ENCODE measurements at regions not wholly inside any gene's neighbourhood (a gene's known extent, or its start where the extent isn't known, plus 50 kb on each side); places are given as distances from the start of the nearest gene placed in this dataset.

- DNase-seq (ENCODE audit: low read depth in 1 of 2, low spot score in 1 of 2), result no peak
These were observed 229.2 kb downstream of the PTTG2 start for GRCh38 chr4:38189445-38189844.

- no peak for DNase-seq (ENCODE audit: low read depth in 1 of 2, low spot score in 1 of 2)
These were observed 230.6 kb downstream of the PTTG2 start for GRCh38 chr4:38190717-38191178.

GRCh38 chr4:38192516-38192915 lies 232.3 kb downstream of the PTTG2 start:
- no peak for DNase-seq (ENCODE audit: low read depth in 1 of 2, low spot score in 1 of 2)

GRCh38 chr4:38193236-38193863 lies 233.2 kb downstream of the PTTG2 start:
- no peak for DNase-seq (ENCODE audit: low read depth in 1 of 2, low spot score in 1 of 2)

GRCh38 chr4:38194047-38194602 lies 233.9 kb downstream of the PTTG2 start:
- DNase-seq (ENCODE audit: low read depth in 1 of 2, low spot score in 1 of 2), result no peak

GRCh38 chr4:38195486-38195885 lies 235.3 kb downstream of the PTTG2 start:
- no peak for DNase-seq (ENCODE audit: low read depth in 1 of 2, low spot score in 1 of 2)

- no peak for DNase-seq (ENCODE audit: low read depth in 1 of 2, low spot score in 1 of 2)
These were observed 235.7 kb downstream of the PTTG2 start for GRCh38 chr4:38195911-38196310.

- no peak for DNase-seq (ENCODE audit: low read depth in 1 of 2, low spot score in 1 of 2)
These were observed 242.0 kb downstream of the PTTG2 start for GRCh38 chr4:38202242-38202641.

GRCh38 chr4:38203609-38204008 lies 243.4 kb downstream of the PTTG2 start:
- DNase-seq (ENCODE audit: low read depth in 1 of 2, low spot score in 1 of 2), result no peak

- DNase-seq (ENCODE audit: low read depth in 1 of 2, low spot score in 1 of 2), result no peak
These were observed 244.3 kb downstream of the PTTG2 start for GRCh38 chr4:38204339-38205035.

- DNase-seq (ENCODE audit: low read depth in 1 of 2, low spot score in 1 of 2), result no peak
These were observed 245.1 kb downstream of the PTTG2 start for GRCh38 chr4:38205261-38205660.

- no peak for DNase-seq (ENCODE audit: low read depth in 1 of 2, low spot score in 1 of 2)
These were observed 246.9 kb downstream of the PTTG2 start for GRCh38 chr4:38207110-38207457.

GRCh38 chr4:38209654-38210053 lies 249.5 kb downstream of the PTTG2 start:
- DNase-seq (ENCODE audit: low read depth in 1 of 2, low spot score in 1 of 2), result no peak

- no peak for DNase-seq (ENCODE audit: low read depth in 1 of 2, low spot score in 1 of 2)
These were observed 250.4 kb downstream of the PTTG2 start for GRCh38 chr4:38210396-38211114.

- DNase-seq (ENCODE audit: low read depth in 1 of 2, low spot score in 1 of 2), result no peak
These were observed 251.7 kb downstream of the PTTG2 start for GRCh38 chr4:38211885-38212284.

- no peak for DNase-seq (ENCODE audit: low read depth in 1 of 2, low spot score in 1 of 2)
These were observed 253.0 kb downstream of the PTTG2 start for GRCh38 chr4:38213083-38213805.

- no peak for DNase-seq (ENCODE audit: low read depth in 1 of 2, low spot score in 1 of 2)
These were observed 262.7 kb downstream of the PTTG2 start for GRCh38 chr4:38222892-38223291.

- no peak for DNase-seq (ENCODE audit: low read depth in 1 of 2, low spot score in 1 of 2)
These were observed 263.1 kb downstream of the PTTG2 start for GRCh38 chr4:38223306-38223705.

- DNase-seq (ENCODE audit: low read depth in 1 of 2, low spot score in 1 of 2), result no peak
These were observed 263.6 kb downstream of the PTTG2 start for GRCh38 chr4:38223782-38224236.

- DNase-seq (ENCODE audit: low read depth in 1 of 2, low spot score in 1 of 2), result no peak
These were observed 264.7 kb downstream of the PTTG2 start for GRCh38 chr4:38224850-38225249.

- DNase-seq (ENCODE audit: low read depth in 1 of 2, low spot score in 1 of 2), result no peak
These were observed 266.0 kb downstream of the PTTG2 start for GRCh38 chr4:38226170-38226569.
